Adrenal gland (tissue), 5 donors: ENCODE measurements at regions not wholly inside any gene's neighbourhood (a gene's known extent, or its start where the extent isn't known, plus 50 kb on each side); places are given as distances from the start of the nearest gene placed in this dataset.

Source experiments
- CTCF ChIP-seq, 6 experiments: fragments of 450-650 bp in 4 of 6; fragments of 200-600 bp in 2 of 6; sonication (generic) in 1 of 6; IDR thresholded peaks; 1 replicate in 5 of 6; 2 replicates in 1 of 6; pipeline versions ENCODE4 v1.5.1 to v1.8.0; 2016 to 2021; ENCODE audit warnings: antibody characterized with exemption in 6 of 6, mild to moderate bottlenecking in 2 of 6, moderate library complexity in 1 of 6
- POLR2A ChIP-seq, 2 donors: fragments of 450-650 bp; IDR thresholded peaks; one replicate each; pipeline ENCODE4 v1.6.1; 2017; ENCODE audit warnings: antibody characterized with exemption in 2 of 2, mild to moderate bottlenecking in 2 of 2, moderate library complexity in 1 of 2
- donor health status: DM: no; HTN: no; CAD: no.

- TF ChIP-seq CTCF (IDR thresholded peaks at IDR 0.05) (no peak), POLR2A (IDR thresholded peaks at IDR 0.05) (no peak)
Observed at GRCh38 chr2:14352067-14352466, 280.4 kb upstream of the LRATD1 start.
